ENCODE measurements at regions not wholly inside any gene's neighbourhood (a gene's known extent, or its start where the extent isn't known, plus 50 kb on each side); places are given as distances from the start of the nearest gene placed in this dataset.

DNA sequence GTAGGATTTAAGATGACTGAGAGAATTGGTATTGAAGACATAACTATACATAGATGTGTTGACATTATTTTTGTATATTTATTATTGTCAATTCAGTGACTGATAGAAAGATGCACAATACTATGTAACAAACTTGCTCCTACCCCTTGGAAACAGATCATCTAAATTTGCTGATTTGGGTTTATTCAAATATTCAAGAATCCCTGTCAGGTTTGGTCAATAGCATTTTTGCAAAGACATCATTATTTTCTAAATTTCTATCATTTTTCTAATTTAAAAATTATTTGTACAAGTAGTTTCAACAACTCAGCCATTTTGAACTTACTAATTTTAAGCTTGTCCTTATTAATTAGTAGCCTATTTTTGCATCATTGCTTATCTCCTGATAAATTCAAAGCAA is 1463.4 kb downstream of the SI start:
- Histone ChIP-seq H3K27ac (no peak overlapping the region), H3K9me3 (no peaks in the 10 kb centered on the region), H3K36me3 (no peaks in the 10 kb centered on the region), H3K4me1 (no peaks in the 10 kb centered on the region), H3K27me3 (no peaks in the 10 kb centered on the region), H3K4me3 (no peak overlapping the region)
- TF ChIP-seq POLR2AphosphoS5 (IDR thresholded peaks at IDR 0.05) (no peak), POLR2A (IDR thresholded peaks at IDR 0.05) (no peak), EP300 (IDR thresholded peaks at IDR 0.05) (no peak)
- TF ChIP-seq, protein P1, sequence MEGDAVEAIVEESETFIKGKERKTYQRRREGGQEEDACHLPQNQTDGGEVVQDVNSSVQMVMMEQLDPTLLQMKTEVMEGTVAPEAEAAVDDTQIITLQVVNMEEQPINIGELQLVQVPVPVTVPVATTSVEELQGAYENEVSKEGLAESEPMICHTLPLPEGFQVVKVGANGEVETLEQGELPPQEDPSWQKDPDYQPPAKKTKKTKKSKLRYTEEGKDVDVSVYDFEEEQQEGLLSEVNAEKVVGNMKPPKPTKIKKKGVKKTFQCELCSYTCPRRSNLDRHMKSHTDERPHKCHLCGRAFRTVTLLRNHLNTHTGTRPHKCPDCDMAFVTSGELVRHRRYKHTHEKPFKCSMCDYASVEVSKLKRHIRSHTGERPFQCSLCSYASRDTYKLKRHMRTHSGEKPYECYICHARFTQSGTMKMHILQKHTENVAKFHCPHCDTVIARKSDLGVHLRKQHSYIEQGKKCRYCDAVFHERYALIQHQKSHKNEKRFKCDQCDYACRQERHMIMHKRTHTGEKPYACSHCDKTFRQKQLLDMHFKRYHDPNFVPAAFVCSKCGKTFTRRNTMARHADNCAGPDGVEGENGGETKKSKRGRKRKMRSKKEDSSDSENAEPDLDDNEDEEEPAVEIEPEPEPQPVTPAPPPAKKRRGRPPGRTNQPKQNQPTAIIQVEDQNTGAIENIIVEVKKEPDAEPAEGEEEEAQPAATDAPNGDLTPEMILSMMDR (IDR thresholded peaks at IDR 0.05) = no peak
- no peak for ATAC-seq

DNA sequence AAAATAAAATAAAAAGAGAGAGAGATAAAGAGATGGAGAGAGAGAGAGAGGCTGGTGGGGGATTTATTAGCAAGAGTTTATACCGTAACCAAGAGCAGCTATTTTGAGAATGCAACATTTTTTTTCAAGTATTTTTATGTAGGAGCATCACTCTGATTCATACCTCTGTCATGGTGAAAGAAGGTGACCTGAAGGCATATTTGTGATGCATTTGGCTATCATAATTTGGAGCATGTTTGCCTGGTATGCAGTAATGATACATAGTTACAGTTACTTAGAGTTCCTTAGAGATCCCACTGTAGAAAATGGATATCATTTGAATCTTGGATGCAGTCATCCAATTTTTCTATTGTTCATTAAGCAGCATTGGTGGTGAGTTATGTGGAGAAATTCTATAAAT is 1472.4 kb downstream of the SI start:
- H3K4me1 ChIP-seq = no peaks in the 10 kb centered on the region
- H3K4me3 ChIP-seq = no peak overlapping the region
- TF ChIP-seq, protein P1 (IDR thresholded peaks at IDR 0.05) = no peak
- no peak for TF ChIP-seq EP300 (IDR thresholded peaks at IDR 0.05)
- TF ChIP-seq POLR2A (IDR thresholded peaks at IDR 0.05) = no peak
- no peak for TF ChIP-seq POLR2AphosphoS5 (IDR thresholded peaks at IDR 0.05)
- H3K27ac ChIP-seq = no peak overlapping the region
- ATAC-seq = no peak
- 87 to 100% methylated on average over 1 of the region's 1 CpG for WGBS, 2 donors (ENCODE audit: low coverage in 1 of 2)
- no peaks in the 10 kb centered on the region for H3K27me3 ChIP-seq
- no peaks in the 10 kb centered on the region for H3K9me3 ChIP-seq
- H3K36me3 ChIP-seq = no peaks in the 10 kb centered on the region

DNA sequence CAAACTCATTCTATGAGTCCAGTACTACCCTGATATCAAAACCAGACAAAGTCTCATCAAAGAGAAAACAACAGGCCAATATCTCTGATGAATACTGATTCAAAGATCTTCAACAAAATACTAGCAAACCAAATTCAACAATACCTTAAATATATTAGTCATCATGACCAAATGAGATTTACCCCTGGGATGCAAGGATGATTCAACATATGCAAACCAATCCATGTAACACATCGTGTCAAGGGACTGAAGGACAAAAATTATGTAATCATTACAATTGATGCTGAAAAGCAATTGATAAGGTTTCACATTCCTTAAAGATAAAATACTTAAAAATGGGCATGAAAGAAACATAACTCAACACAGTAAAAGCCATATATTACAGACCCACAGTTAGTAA is 1476.9 kb downstream of the SI start:
- Histone ChIP-seq H3K4me3 (no peak overlapping the region), H3K36me3 (no peaks in the 10 kb centered on the region), H3K9me3 (no peaks in the 10 kb centered on the region), H3K4me1 (no peaks in the 10 kb centered on the region), H3K27me3 (no peaks in the 10 kb centered on the region), H3K27ac (no peak overlapping the region)
- ATAC-seq = no peak
- WGBS, 2 donors (ENCODE audit: low coverage in 1 of 2) = 75 to 83% methylated on average over 1 of the region's 1 CpG
- TF ChIP-seq, protein P1 (IDR thresholded peaks at IDR 0.05) = no peak
- TF ChIP-seq POLR2A (IDR thresholded peaks at IDR 0.05) (no peak), POLR2AphosphoS5 (IDR thresholded peaks at IDR 0.05) (no peak), EP300 (IDR thresholded peaks at IDR 0.05) (no peak)

DNA sequence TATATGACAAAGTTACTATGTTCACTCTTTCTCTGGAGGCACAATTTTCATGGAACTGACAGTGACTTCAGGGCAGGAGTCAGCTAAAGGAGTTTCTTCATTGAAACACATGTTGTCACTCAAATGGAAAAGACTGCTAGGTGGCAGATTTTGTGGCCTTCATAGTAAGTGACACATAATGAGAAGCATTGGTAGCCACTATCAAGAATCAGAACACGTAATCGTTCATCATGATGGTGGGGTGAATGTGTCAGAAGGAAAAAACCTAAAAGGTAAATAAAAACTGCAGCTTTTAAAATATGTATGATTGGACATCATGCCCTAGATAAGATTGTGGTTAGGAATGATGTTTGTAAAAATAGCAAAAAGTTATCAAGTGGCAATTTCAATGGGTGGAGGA is 1491.0 kb downstream of the SI start:
- ATAC-seq = no peak
- TF ChIP-seq POLR2AphosphoS5 (IDR thresholded peaks at IDR 0.05) (no peak), POLR2A (IDR thresholded peaks at IDR 0.05) (no peak), EP300 (IDR thresholded peaks at IDR 0.05) (no peak)
- TF ChIP-seq, protein P1 (IDR thresholded peaks at IDR 0.05) = no peak
- WGBS, 2 donors (ENCODE audit: low coverage in 1 of 2) = 89 to 95% methylated on average over 2 of the region's 2 CpGs
- Histone ChIP-seq H3K4me3 (no peak overlapping the region), H3K27me3 (no peaks in the 10 kb centered on the region), H3K4me1 (no peaks in the 10 kb centered on the region), H3K27ac (no peak overlapping the region), H3K36me3 (no peaks in the 10 kb centered on the region), H3K9me3 (peaks cover 0 to 15% (median 0%) of the 10 kb centered on the region in 3 donors)

DNA sequence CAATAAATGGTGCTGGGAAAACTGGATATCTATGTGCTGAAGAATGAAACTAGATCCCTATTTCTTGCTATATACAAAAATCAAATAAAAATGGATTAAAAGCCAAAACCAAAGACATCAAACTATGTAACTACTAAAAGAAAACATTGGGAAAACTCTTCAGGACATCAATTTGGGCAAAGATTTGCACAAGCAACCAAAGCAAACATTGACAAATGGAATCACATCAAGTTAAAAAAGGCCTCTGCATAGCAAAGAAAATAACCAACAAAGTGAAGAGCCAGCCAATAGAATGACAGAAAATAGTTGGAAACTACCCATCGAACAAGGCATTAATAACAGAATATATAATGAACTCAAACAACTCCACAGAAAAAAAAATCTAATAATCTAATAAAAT is 1495.3 kb downstream of the SI start:
- no peaks in the 10 kb centered on the region for H3K36me3 ChIP-seq
- no peak overlapping the region for H3K4me3 ChIP-seq
- no peak for ATAC-seq
- 71% methylated on average over 1 of the region's 1 CpG; no CpG with 5 or more reads in 1 of the 2 donors for WGBS, 2 donors (ENCODE audit: low coverage in 1 of 2)
- no peaks in the 10 kb centered on the region for H3K4me1 ChIP-seq
- H3K9me3 ChIP-seq = peaks cover 0 to 15% (median 0%) of the 10 kb centered on the region in 3 donors
- no peaks in the 10 kb centered on the region for H3K27me3 ChIP-seq
- TF ChIP-seq POLR2AphosphoS5 (IDR thresholded peaks at IDR 0.05) (no peak), POLR2A (IDR thresholded peaks at IDR 0.05) (no peak), EP300 (IDR thresholded peaks at IDR 0.05) (no peak)
- TF ChIP-seq, protein P1 (IDR thresholded peaks at IDR 0.05) = no peak
- H3K27ac ChIP-seq = no peak overlapping the region

All from gastroesophageal sphincter (tissue), 4 donors.